ENCODE measurements at regions not wholly inside any gene's neighbourhood (a gene's known extent, or its start where the extent isn't known, plus 50 kb on each side); places are given as distances from the start of the nearest gene placed in this dataset.

- DNase-seq (ENCODE audit: low spot score): no peak
Measured at GRCh38 chr10:125213541-125214282, 53.3 kb upstream of the CTBP2 start.

GRCh38 chr10:125212150-125212809 is 51.9 kb upstream of the CTBP2 start:
- DNase-seq (ENCODE audit: low spot score): no peak
